GM18502 (cell line): ENCODE measurements at regions not wholly inside any gene's neighbourhood (a gene's known extent, or its start where the extent isn't known, plus 50 kb on each side); places are given as distances from the start of the nearest gene placed in this dataset.

ENCODE experiments used
- ATAC-seq: cut with Tn5 transposase; IDR thresholded peaks from one replicate; pipeline ENCODE4 v1.9.1; 2021; ENCODE audit warnings: mild to moderate bottlenecking; ENCODE audit not compliant: unreplicated experiment, poor library complexity

DNA sequence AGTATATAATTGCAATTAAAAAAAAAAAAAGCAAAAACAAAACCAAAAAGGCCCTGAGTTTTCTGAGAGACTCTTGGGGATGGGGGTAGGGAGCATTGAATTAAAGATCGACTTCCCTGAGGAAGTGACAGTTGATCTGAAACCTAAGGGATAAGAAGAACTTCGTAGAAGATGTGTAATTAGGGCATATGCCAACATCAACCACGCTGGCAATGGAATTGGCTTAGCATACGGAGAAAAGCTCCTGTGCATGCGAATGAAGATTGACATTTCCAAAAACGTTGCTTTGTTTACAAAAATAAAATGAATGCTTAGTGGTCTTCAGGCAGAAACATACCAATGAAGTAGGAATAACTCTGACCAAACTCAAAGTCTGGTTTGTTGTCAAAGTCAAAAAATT lies 307.6 kb upstream of the ZNF521 start:
- no peak for ATAC-seq

DNA sequence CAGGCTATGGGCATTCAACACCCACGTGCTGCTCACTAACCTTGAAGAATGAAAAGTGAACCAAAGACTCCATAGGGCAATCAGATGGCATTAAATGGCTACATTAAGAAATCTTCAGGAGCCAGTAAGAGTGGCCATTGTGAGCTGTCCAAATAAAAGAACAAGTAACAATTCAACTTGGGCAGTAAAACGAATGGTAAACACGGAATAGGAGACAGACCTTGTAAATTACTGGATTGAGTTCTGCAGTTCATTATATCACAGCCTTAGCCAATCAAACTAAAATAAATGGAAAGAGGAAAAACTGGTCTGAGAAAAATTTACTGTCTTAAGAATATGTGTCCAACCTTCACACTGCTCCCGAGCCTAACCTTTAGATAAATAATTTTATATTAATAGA lies 306.5 kb upstream of the ZNF521 start:
- ATAC-seq = no peak

DNA sequence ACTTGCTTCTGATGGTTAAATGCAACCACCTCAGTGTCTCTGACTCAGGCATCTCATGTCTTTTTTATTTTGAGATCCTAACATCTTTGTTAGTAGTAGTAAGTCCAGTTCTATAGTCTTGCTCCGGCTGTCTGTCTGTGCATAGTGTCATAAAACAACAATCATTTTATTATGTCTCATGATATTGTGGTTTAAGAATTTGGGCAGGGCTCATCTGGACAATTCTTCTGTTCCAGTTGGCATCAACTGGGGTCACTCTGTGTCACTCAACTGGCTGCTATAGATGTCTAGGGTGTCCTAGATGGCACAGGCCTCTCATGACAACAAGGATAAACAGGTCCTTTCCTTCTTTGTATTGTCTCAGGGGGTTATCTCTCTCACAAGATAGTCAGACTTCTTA lies 299.6 kb upstream of the ZNF521 start:
- ATAC-seq = no peak

DNA sequence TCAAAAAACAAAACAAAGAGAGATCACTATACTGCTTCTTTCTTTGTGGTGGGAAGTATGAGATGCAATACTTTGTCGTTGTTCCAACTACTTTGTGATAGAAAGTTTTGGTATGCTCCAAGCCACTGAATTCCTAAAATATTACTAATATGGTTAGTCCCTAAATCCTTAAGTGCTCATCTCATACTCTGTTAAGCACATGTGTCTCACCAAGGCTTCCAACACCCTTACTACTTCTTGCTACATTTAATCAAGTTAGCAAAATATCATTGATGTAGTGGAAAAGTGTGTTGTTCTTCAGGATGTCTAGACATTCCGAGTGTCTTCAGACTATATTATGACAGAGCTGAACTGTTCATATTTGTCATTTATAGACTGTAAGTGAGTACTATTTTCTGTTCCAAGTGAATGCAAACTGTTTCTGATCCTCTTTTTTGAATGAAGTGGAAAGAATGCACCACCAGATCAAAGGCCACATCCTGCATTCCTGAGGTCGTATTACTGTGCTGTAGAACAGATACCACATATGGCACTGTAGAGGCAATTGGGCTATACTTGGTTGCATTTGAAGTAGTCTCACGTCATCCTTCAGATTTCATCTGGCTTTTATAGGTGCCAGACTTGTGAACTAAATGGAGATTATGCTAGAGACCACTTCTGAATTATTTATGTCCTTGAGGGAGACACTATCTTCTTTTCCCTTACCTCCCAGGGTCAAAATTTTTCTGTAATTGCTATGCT lies 298.4 kb upstream of the ZNF521 start:
- ATAC-seq = no peak

DNA sequence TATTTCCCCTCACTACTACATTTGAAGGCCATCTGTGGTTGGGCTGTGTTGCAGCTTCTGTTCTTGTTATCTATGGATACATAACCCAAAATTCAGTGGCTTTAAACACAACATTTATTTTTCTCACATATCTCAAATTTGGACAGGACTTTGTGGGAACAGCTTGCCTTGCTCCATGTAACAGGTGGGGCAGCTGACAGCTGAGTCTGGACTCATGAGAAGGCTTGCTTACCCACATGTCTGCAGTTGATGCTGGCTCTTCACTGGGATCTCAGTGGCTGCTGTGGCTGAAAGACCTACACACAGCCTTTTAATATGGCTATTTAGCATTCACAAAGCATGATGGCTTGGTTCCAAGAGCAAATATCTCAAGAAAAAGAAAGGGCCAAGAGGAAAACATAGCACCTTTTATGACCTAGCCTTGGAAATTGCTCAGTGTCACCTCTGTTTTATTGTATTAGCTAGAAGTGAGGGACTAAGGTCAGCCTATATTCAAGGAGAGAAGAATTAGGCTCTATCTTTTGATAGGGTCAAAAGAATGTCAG lies 296.8 kb upstream of the ZNF521 start:
- ATAC-seq = no peak

DNA sequence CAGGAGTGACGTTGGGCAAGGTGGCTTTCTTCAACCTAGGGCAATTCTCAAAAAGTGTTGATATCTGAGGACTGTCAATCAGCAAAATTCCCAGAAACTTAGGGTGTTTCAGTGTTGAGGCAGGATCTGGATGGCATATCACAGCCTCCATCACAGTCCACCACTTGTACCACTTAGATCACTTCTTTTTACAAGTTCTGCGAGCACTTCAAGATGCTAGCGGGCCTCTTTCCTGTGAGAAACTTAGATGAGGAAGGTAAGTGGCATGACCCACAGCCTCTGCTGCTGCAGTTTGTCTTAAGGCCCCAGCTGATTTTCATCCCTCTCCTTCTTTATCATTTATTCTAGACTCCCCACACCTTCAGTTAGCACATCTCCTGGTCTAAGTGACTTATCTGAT lies 295.4 kb upstream of the ZNF521 start:
- ATAC-seq = no peak

DNA sequence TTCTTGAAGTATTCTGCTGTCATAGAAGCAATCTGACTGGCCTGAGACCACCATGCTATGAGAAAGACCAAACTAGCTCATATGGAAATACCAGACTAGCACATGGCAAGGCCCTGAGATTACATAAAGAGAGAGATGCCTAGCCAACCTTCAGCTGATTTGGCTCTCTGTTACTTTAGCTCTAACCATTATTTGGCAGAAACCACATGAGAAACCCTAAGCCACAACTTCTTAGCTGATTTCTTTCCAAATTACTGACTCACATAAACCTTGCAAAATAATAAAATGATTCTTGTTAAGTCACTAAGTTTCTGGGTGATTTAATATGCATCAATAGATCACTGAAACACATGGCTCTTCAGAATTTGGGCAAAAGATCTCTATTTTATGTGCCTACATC lies 295.0 kb upstream of the ZNF521 start:
- ATAC-seq = no peak

DNA sequence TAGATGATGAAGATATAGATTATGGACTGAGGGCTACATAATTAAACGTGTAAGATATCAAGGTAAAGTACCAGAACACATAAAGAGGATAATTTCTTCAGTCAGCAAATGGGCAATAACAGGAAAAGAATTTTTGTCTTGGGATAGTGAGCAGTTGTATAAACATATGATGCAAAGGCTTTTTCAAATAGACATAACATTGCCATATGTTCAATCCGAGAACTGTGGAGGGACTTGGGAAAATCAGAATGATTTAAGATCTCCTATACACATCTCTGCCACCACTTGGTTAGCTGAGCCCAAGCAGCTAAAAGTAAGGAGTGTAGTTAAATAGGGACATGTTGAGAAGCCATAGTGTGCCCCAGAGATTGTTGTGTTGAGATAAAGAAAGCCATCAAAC lies 287.6 kb upstream of the ZNF521 start:
- no peak for ATAC-seq

DNA sequence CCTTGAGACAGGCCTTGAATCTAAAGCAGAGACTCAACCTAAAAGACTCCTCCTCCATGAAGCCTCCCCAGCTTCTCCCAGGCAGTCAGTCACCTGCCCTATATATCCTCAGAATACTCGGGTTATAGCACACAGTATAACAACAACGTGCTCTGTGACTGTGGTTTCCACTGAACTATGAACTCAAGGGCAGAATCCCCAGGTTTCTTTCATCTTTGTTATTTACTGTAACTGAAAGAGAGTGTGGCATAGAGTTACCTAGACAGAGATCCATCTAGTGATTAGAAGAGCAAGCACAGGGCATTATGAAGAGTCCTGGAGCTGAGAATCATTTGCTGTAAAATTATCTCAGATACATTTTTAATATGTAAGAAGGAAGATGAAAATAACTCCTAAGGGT lies 281.6 kb upstream of the ZNF521 start:
- no peak for ATAC-seq

DNA sequence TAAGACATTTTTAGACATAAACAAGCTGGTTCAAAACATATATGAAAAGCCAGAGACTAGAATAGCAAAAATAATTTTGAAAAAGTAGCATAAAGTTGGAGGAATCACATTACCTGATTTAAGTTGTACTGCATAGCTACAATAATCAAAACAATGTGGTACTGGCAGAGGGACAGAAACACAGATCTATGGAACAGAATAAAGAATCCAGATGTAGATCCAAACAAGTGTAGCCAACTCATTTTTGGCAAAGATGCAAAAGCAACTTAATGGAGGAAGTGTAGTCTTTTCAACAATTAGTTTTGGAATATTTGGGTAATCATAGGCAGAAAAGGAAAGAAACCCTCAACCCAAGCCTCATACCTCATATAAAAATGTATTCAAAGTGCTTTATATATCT lies 278.7 kb upstream of the ZNF521 start:
- no peak for ATAC-seq

DNA sequence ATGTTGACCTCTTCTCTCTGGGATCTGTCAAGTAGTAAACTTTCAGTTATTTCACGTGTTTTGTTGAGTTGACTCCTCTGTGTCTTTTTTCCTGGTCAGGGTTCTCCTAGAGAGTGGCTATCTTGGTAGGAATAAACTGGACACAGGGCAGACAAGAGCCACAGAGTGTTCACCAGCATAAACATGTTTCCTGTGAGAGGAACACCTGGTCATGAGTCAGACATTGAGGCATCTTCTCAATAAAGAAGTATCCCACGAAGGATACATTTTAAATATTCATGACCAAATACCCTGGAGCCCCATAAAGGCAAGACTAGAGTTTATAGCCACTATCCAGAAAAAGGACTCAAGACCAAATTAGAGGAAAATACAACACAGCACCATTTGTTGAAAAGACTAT lies 269.7 kb upstream of the ZNF521 start:
- no peak for ATAC-seq

DNA sequence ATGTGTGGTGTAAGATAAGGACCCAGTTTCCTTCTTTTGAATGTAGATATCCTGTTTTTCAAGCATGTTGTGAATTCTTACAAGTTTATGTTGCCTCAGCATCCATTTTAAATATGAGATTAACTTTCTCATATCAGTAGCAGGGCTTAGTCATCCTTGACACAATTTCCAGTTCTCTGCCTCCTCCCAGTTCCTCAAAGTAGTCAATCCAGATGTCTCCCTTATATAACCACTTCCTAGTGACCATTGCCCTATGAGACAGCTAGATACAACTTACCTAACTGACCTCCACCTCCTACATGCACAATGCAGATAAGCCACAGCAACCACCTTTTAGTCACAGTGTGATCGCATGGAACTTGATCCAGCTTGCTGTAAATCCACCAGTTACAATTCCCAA lies 269.2 kb upstream of the ZNF521 start:
- ATAC-seq = no peak

DNA sequence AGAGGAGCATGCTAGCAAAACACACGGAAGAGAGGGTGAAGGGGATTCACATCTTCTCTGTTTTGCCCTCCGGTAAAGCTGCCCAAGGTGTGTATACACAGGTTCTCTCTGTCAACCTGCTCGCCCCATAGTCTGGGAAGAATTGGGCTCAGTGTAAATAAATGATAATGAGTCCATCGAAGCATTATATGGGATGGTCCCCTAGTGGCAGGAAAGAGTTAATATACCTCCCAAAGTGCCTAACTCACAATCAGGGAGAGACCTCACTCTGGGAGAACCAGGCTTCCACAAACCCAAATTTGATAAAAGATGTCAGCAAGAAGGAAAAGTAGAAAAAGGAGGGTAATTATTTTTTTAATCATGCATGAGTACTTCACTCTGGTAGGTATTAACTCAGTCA lies 262.2 kb upstream of the ZNF521 start:
- ATAC-seq = no peak

DNA sequence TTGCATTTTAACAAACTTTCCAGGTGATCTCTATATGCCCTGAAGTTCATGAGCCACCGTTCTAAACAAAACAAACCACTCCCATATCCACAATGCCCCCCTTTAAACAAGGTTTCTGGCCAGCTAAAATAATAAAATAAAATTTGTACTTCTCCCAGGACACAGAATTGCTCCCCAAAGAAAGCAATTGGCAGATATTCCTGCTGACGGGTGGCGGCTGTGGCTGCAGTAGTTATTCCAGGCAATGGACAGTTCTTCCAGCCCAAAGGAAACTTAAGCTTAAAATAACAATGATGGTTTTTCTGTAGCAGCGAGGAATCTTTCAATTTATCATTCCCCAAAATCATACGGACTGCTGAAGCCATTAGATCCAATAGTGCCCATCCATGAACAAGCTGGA lies 260.5 kb upstream of the ZNF521 start:
- no peak for ATAC-seq

DNA sequence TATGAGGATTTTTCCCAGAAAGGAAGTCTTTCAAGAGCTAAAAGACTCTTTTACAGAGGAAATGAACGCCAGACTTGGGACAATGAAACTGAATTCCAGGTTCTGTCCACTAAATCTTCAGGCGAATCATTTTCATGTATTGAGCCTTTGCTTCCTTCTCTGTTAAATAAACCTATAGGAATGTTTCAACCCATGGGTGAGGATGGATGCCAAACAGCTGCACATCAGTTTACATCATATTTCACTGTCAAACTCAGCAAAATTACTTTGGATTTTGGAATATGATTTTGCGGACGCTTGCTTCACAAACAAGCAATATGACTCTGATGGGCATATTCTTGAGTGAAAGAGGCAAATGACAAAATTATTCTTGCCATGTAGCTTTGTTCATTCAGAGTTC lies 256.1 kb upstream of the ZNF521 start:
- ATAC-seq = no peak

DNA sequence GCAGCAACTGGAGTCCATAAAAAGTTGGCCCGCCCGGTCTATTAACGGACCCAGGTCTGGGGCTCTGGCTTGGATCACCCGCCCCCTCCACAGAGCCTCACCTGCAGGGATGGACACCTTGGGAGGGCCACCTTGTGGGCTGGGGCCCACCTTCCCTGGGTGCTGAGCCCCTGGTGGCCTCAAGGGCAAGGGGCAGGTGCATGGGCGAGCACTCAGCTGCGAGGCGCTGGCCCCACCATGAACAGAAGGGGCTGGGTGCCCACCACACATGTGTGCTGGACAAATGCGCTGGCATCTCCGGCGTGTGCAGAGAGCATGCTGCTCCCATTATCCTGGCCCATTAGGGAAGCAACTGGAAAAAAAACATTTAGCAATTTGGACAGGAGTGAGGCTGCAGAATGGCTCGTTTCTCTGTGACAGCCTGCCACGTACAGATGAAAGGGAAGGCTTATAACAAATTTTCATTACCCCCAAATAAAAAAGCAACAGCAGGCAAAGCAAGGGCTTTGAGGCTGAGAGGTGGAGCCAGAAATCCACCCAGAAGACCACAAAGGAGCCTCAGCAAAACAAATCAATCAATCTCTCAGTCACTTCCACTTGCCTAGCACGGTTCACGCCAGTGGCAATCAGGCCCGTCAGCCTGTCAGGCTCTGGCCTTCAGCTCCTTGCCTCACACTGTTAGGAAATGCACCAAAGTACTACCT lies 253.1 kb upstream of the ZNF521 start:
- no peak for ATAC-seq

DNA sequence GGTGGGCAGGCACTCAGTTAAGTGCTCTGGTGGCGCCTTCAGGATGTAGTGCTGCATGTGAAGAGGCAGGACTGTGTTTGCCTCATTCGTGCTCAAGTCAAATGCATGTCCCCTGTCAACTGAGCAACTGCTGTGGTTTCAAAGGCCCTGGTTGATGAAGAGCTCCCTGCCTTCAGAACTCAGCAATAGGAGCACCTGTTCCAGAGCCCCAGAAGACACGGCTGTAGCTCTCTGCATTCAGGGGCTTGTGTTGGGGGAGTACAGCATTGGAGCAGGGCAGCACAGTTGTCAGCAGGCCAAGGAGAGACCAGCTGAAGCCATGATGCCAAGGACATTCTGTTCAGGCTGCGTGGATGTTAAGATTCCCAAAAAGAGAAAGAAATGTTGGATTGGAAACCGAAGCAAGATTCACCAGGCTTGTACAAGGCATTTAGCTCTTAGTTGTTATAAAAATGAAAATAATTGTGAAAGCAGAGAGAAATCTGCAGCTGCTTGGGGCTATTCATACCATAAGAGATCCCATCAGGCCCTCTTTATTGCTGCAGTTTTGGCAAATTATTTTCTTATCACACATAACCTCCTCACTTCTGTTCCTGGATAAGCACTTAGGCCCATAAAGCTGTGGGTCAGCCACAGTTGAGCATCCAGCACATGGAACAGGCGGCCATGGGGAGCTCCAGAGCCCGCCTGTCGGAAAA lies 252.4 kb upstream of the ZNF521 start:
- no peak for ATAC-seq

DNA sequence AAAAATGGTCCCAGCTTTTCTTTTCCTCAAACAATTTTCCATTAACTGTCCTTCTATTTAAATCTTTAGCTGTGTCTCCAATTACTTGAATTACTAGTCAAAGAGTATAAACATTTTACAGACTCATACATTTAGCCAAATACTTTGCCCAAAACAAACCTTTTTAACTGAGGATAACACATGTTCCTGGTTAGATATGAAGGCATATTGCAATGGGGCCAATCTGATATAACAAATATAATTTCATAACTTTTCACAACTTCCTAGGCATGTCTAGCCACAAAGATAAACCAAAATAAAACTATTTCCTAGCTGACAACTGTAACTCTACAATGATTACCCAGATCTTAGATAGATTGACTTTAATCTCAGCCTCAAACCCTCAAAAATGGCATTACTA lies 247.5 kb upstream of the ZNF521 start:
- no peak for ATAC-seq

DNA sequence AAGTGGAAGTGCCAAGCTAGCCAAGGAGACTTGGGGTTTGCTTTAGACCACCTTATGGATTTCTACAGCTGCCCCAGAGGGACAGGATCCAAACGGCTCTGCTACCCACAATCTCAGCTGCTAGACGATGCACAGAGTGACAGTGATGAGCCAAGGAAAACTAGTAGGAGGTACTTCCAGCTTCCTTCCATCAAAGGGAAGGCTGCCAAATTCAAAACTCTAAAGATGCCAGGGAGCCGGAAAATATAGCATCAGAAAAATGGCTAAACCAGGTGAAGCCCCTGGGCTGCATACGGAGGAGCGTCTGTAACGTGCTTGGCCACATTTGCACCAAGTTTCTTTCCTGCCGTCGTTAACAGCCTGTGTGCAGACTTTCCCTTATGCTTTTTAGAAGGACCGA lies 245.5 kb upstream of the ZNF521 start:
- ATAC-seq = no peak

DNA sequence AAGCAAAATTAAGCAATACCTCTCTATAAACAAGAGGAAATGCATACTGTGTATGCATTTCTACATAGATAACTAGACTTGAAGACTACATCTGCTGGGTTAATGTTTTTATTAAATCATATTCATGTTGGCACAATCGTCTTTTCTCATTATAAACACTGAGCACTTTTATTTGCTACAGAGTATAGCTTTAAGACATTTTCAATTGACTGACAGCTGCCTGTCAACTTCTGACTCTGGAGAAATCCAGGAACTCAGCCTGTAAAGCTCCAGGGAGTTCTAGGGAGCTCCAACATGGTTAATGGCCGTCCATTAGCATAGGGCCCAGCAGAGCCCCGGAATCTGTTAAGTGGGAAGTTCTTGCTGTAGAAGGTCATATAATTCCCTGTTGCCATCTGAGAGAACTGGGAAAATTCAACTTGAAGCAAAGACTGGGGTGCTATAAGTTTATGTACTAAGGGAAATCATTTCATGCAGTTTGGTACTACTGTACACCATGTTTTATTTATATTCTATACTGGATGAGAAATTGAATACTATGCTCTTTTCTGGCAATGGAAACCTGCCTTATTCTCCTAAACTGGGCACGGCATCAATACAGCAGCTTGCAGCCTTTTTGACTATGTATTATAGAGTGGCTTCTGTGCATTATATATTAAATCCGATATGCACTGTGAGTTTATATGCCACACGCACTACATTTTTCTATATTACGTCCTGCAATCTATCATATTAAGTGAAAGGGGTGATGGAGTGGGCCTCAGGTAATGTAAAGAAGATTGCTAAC lies 243.5 kb upstream of the ZNF521 start:
- ATAC-seq = no peak

DNA sequence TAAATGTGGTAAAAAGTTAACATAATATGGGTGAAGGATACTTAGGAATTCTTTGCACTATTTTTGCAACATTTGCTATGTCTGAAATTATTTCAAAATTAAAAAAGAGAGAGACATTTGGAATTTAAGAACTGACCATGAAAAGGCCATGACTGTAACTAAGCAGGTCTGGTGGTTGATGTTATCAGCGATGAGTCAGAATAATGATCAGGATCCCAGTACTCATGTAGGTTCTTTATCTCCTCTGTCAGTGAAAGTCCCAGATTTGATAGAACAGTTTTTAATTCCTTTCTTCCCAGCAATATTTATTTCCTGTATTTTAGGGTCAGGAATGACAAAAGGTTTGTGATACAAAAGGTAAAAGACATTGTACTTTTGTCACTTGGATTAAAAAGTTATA lies 242.4 kb upstream of the ZNF521 start:
- no peak for ATAC-seq
